HEK293 (cell line): ENCODE measurements at regions not wholly inside any gene's neighbourhood (a gene's known extent, or its start where the extent isn't known, plus 50 kb on each side); places are given as distances from the start of the nearest gene placed in this dataset.

Source experiments
- CTCF ChIA-PET: fragments of 350-600 bp; formaldehyde crosslinking; extraction: SDS; loops from one replicate; lab custom pipeline; 2021; ENCODE audit warnings: antibody characterized with exemption; lab: Yijun Ruan, JAX
- POLR2A ChIA-PET: fragments of 300-600 bp; formaldehyde crosslinking; extraction: SDS; loops from one replicate; lab custom pipeline; 2020; ENCODE audit warnings: antibody characterized with exemption, inconsistent platforms; lab: Yijun Ruan, JAX
- H3K27ac ChIP-seq: fragments of 200-500 bp; sonication (Bioruptor generic); 2 replicates; pipeline ENCODE4 v1.5.1; 2014; ENCODE audit warnings: low read depth, low read length, control low read depth, inconsistent platforms; ENCODE audit errors: extremely low read depth
- H3K36me3 ChIP-seq, 2 experiments: fragments of 200-500 bp in 1 of 2; sonication (Bioruptor generic) in 1 of 2; 1 replicate in 1 of 2; 2 replicates in 1 of 2; pipeline ENCODE4 v1.5.1; 2014 to 2017; ENCODE audit warnings: inconsistent platforms in 2 of 2, low read length in 2 of 2; ENCODE audit not compliant: control insufficient read depth in 2 of 2, insufficient read depth in 1 of 2
- H3K4me1 ChIP-seq: fragments of 200-500 bp; sonication (Bioruptor generic); 2 replicates; pipeline ENCODE4 v1.5.1; 2014; ENCODE audit warnings: mild to moderate bottlenecking, low read length, inconsistent platforms; ENCODE audit not compliant: control insufficient read depth, insufficient read depth
- H3K4me3 ChIP-seq: 2 replicates; pipeline ENCODE4 v1.5.1; 2011; ENCODE audit warnings: low read depth, mild to moderate bottlenecking, control low read depth, low read length, moderate library complexity
- H3K9me3 ChIP-seq: fragments of 200-500 bp; sonication (Bioruptor generic); 2 replicates; pipeline ENCODE4 v1.5.1; 2014; ENCODE audit warnings: low read depth, low read length, inconsistent platforms; ENCODE audit not compliant: control insufficient read depth, insufficient read depth
- BCL6B ChIP-seq: fragments of 450-650 bp; formaldehyde crosslinking; IDR thresholded peaks from 2 replicates; pipeline ENCODE4 v1.5.1; 2017; ENCODE audit warnings: missing biosample characterization, missing genetic modification characterization
- EGR2 ChIP-seq: fragments of 450-650 bp; formaldehyde crosslinking; IDR thresholded peaks from 2 replicates; pipeline ENCODE4 v1.5.1; 2016; ENCODE audit warnings: low read depth, missing biosample characterization, missing genetic modification characterization
- FEZF1 ChIP-seq: fragments of 450-650 bp; formaldehyde crosslinking; IDR thresholded peaks from 2 replicates; pipeline ENCODE4 v1.5.1; 2016; ENCODE audit warnings: missing biosample characterization, missing genetic modification characterization
- GFI1B ChIP-seq: fragments of 450-650 bp; formaldehyde crosslinking; IDR thresholded peaks from 2 replicates; pipeline ENCODE4 v1.5.1; 2016; ENCODE audit warnings: missing biosample characterization, missing genetic modification characterization
- RBAK ChIP-seq: fragments of 450-650 bp; formaldehyde crosslinking; IDR thresholded peaks from 2 replicates; pipeline ENCODE4 v1.5.1; 2016; ENCODE audit warnings: missing biosample characterization, missing genetic modification characterization
- SP2 ChIP-seq: fragments of 450-650 bp; formaldehyde crosslinking; IDR thresholded peaks from 2 replicates; pipeline ENCODE4 v1.5.1; 2016; ENCODE audit warnings: missing biosample characterization, missing genetic modification characterization
- WT1 ChIP-seq: fragments of 450-650 bp; formaldehyde crosslinking; IDR thresholded peaks from 2 replicates; pipeline ENCODE4 v1.5.1; 2016; ENCODE audit warnings: missing biosample characterization, missing genetic modification characterization
- ZBTB8A ChIP-seq: fragments of 450-650 bp; formaldehyde crosslinking; IDR thresholded peaks from 2 replicates; pipeline ENCODE4 v1.5.1; 2016; ENCODE audit warnings: missing biosample characterization, missing genetic modification characterization
- ZEB2 ChIP-seq: fragments of 450-650 bp; formaldehyde crosslinking; IDR thresholded peaks from 2 replicates; pipeline ENCODE4 v1.5.1; 2016; ENCODE audit warnings: missing biosample characterization, missing genetic modification characterization
- ZFP37 ChIP-seq: fragments of 450-650 bp; formaldehyde crosslinking; IDR thresholded peaks from 2 replicates; pipeline ENCODE4 v1.5.1; 2016; ENCODE audit warnings: missing biosample characterization, missing genetic modification characterization
- ZFP41 ChIP-seq: fragments of 450-650 bp; formaldehyde crosslinking; IDR thresholded peaks from 2 replicates; pipeline ENCODE4 v1.5.1; 2016; ENCODE audit warnings: missing biosample characterization, missing genetic modification characterization, borderline replicate concordance
- ZNF221 ChIP-seq: fragments of 450-650 bp; formaldehyde crosslinking; IDR thresholded peaks from 2 replicates; pipeline ENCODE4 v1.5.1; 2017; ENCODE audit warnings: missing biosample characterization, missing genetic modification characterization, borderline replicate concordance
- ZNF24 ChIP-seq: fragments of 450-650 bp; formaldehyde crosslinking; IDR thresholded peaks from 2 replicates; pipeline ENCODE4 v1.5.1; 2016; ENCODE audit warnings: missing biosample characterization, missing genetic modification characterization
- ZNF248 ChIP-seq: fragments of 450-650 bp; formaldehyde crosslinking; IDR thresholded peaks from 2 replicates; pipeline ENCODE4 v1.5.1; 2017; ENCODE audit warnings: missing biosample characterization, missing genetic modification characterization
- ZNF266 ChIP-seq: fragments of 450-650 bp; formaldehyde crosslinking; IDR thresholded peaks from 2 replicates; pipeline ENCODE4 v1.5.1; 2016; ENCODE audit warnings: missing biosample characterization, missing genetic modification characterization, low read depth
- ZNF302 ChIP-seq: fragments of 450-650 bp; formaldehyde crosslinking; IDR thresholded peaks from 2 replicates; pipeline ENCODE4 v1.5.1; 2016; ENCODE audit warnings: missing biosample characterization, missing genetic modification characterization, low read depth
- ZNF324 ChIP-seq: fragments of 450-650 bp; formaldehyde crosslinking; IDR thresholded peaks from 2 replicates; pipeline ENCODE4 v1.5.1; 2016; ENCODE audit warnings: missing biosample characterization, missing genetic modification characterization
- ZNF548 ChIP-seq: fragments of 450-650 bp; formaldehyde crosslinking; IDR thresholded peaks from 2 replicates; pipeline ENCODE4 v1.5.1; 2016; ENCODE audit warnings: missing biosample characterization, missing genetic modification characterization
- ZNF555 ChIP-seq: fragments of 450-650 bp; formaldehyde crosslinking; conservative IDR thresholded peaks from 2 replicates; pipeline ENCODE4 v1.5.1; 2017; ENCODE audit warnings: missing biosample characterization, mild to moderate bottlenecking, missing genetic modification characterization, inconsistent platforms
- ZNF558 ChIP-seq: fragments of 450-650 bp; formaldehyde crosslinking; IDR thresholded peaks from 2 replicates; pipeline ENCODE4 v1.5.1; 2016; ENCODE audit warnings: missing biosample characterization, missing genetic modification characterization
- ZNF596 ChIP-seq: fragments of 450-650 bp; IDR thresholded peaks from 2 replicates; pipeline ENCODE4 v1.5.0; 2018; ENCODE audit warnings: missing biosample characterization, mild to moderate bottlenecking, missing genetic modification characterization, moderate library complexity
- ZNF629 ChIP-seq: fragments of 450-650 bp; formaldehyde crosslinking; IDR thresholded peaks from 2 replicates; pipeline ENCODE4 v1.5.1; 2017; ENCODE audit warnings: missing biosample characterization, missing genetic modification characterization
- ZNF658 ChIP-seq: fragments of 450-650 bp; formaldehyde crosslinking; IDR thresholded peaks from 2 replicates; pipeline ENCODE4; 2016; ENCODE audit warnings: missing biosample characterization, missing genetic modification characterization
- ZNF664 ChIP-seq: fragments of 450-650 bp; formaldehyde crosslinking; IDR thresholded peaks from 2 replicates; pipeline ENCODE4 v1.5.1; 2016; ENCODE audit warnings: missing biosample characterization, missing genetic modification characterization
- ZNF704 ChIP-seq: fragments of 450-650 bp; formaldehyde crosslinking; IDR thresholded peaks from 2 replicates; pipeline ENCODE4 v1.5.1; 2016; ENCODE audit warnings: missing biosample characterization, missing genetic modification characterization
- ZSCAN18 ChIP-seq: fragments of 450-650 bp; formaldehyde crosslinking; IDR thresholded peaks from 2 replicates; pipeline ENCODE4 v1.5.1; 2016; ENCODE audit warnings: missing biosample characterization, missing genetic modification characterization
- ZSCAN23 ChIP-seq: fragments of 450-650 bp; formaldehyde crosslinking; IDR thresholded peaks from 2 replicates; pipeline ENCODE4 v1.5.1; 2016; ENCODE audit warnings: missing biosample characterization, missing genetic modification characterization

- no peak overlapping the region for H3K27ac ChIP-seq
- no peaks in the 10 kb centered on the region for H3K36me3 ChIP-seq
- CTCF ChIA-PET, result interaction anchor here (0.6 to 1.2 kb wide), 3 partner anchors 10 to 59 kb away, joined by 3 to 4 read pairs (median 3); no protein-coding TSS in a partner anchor
- no peaks in the 10 kb centered on the region for H3K4me1 ChIP-seq
- POLR2A ChIA-PET, result no interaction called here
- no peak for TF ChIP-seq SP2 (tag by site-specific recombination)
- TF ChIP-seq ZNF658 (tag by site-specific recombination), result no peak
- no peak for TF ChIP-seq ZNF664 (tag by site-specific recombination)
- no peak for TF ChIP-seq ZNF248
- no peak for TF ChIP-seq WT1 (tag by site-specific recombination)
- TF ChIP-seq ZNF324 (tag by site-specific recombination), result no peak
- H3K4me3 ChIP-seq, result no peak overlapping the region
- no peaks in the 10 kb centered on the region for H3K9me3 ChIP-seq
Measured at GRCh38 chr9:90974643-90975245, 173.1 kb downstream of the SYK start.

GRCh38 chr9:90975781-90976538 lies 174.3 kb downstream of the SYK start:
- no peak overlapping the region for H3K4me3 ChIP-seq
- H3K36me3 ChIP-seq, result no peaks in the 10 kb centered on the region
- no peaks in the 10 kb centered on the region for H3K4me1 ChIP-seq
- ChIA-PET POLR2A (no interaction called here), CTCF (interaction anchor here (0.6 kb wide), 1 partner anchor 9 kb away, joined by 3 read pairs; no protein-coding TSS in a partner anchor)
- H3K9me3 ChIP-seq, result no peaks in the 10 kb centered on the region
- no peak for TF ChIP-seq EGR2 (tag by site-specific recombination)
- TF ChIP-seq ZNF629 (tag by site-specific recombination), result no peak
- TF ChIP-seq GFI1B (tag by site-specific recombination), result no peak
- no peak for TF ChIP-seq ZNF221
- no peak for TF ChIP-seq ZBTB8A (tag by site-specific recombination)
- TF ChIP-seq FEZF1 (tag by site-specific recombination), result no peak
- TF ChIP-seq ZEB2 (tag by site-specific recombination), result no peak
- TF ChIP-seq RBAK, result no peak
- no peak for TF ChIP-seq ZNF24 (tag by site-specific recombination)
- H3K27ac ChIP-seq, result no peak overlapping the region

- ChIA-PET POLR2A (no interaction called here), CTCF (interaction anchor here (0.6 to 1.0 kb wide), 2 partner anchors 64 to 475 kb away, joined by 3 read pairs; no protein-coding TSS in a partner anchor)
- Histone ChIP-seq H3K4me3 (no peak overlapping the region), H3K27ac (no peak overlapping the region), H3K9me3 (no peaks in the 10 kb centered on the region), H3K36me3 (no peaks in the 10 kb centered on the region), H3K4me1 (no peaks in the 10 kb centered on the region)
- TF ChIP-seq ZNF596 (tag by site-specific recombination), result no peak
- TF ChIP-seq ZNF302 (tag by site-specific recombination), result no peak
- no peak for TF ChIP-seq ZNF558 (tag by site-specific recombination)
- no peak for TF ChIP-seq ZSCAN23 (tag by site-specific recombination)
- no peak for TF ChIP-seq ZNF548 (tag by site-specific recombination)
- TF ChIP-seq ZNF664 (tag by site-specific recombination), result no peak
- no peak for TF ChIP-seq ZNF704 (tag by site-specific recombination)
- TF ChIP-seq BCL6B (tag by site-specific recombination), result no peak
- TF ChIP-seq ZNF555 (tag by site-specific recombination), result no peak
- no peak for TF ChIP-seq ZFP41 (tag by site-specific recombination)
- no peak for TF ChIP-seq ZFP37 (tag by site-specific recombination)
- TF ChIP-seq ZNF266 (tag by site-specific recombination), result no peak
- TF ChIP-seq ZSCAN18, result no peak
Measured at GRCh38 chr9:90979138-90979551, 177.5 kb downstream of the SYK start.
